ENCODE measurements at regions not wholly inside any gene's neighbourhood (a gene's known extent, or its start where the extent isn't known, plus 50 kb on each side); places are given as distances from the start of the nearest gene placed in this dataset.
"Not testable (repeated sequence)": the region's sequence is repeated elsewhere in the genome, so short reads cannot be mapped to it uniquely, and the experiment has no call there.

- no peak for TF ChIP-seq CTCF (IDR thresholded peaks at IDR 0.05; ENCODE audit: poor library complexity, severe bottlenecking)
- no peak for DNase-seq (ENCODE audit: low spot score)
- Histone ChIP-seq H3K27me3 (ENCODE audit: insufficient read depth, poor library complexity, severe bottlenecking) (no peaks in the 10 kb centered on the region), H3K9me3 (ENCODE audit: severe bottlenecking) (no peaks in the 10 kb centered on the region), H3K4me1 (ENCODE audit: insufficient read depth, poor library complexity, severe bottlenecking) (peaks cover 5% of the 10 kb centered on the region), H3K4me3 (ENCODE audit: severe bottlenecking) (no peak overlapping the region), H3K27ac (ENCODE audit: poor library complexity, severe bottlenecking) (no peak overlapping the region), H3K36me3 (ENCODE audit: low read depth) (no peaks in the 10 kb centered on the region)
- ATAC-seq (ENCODE audit: low read depth), result no peak
Measured at GRCh38 chr10:33875924-33876583, 541.6 kb upstream of the NRP1 start.

- ATAC-seq (ENCODE audit: low read depth), result no peak
- Histone ChIP-seq H3K4me1 (ENCODE audit: insufficient read depth, poor library complexity, severe bottlenecking) (no peaks in the 10 kb centered on the region), H3K4me3 (ENCODE audit: severe bottlenecking) (no peak overlapping the region), H3K9me3 (ENCODE audit: severe bottlenecking) (no peaks in the 10 kb centered on the region), H3K36me3 (ENCODE audit: low read depth) (no peaks in the 10 kb centered on the region), H3K27ac (ENCODE audit: poor library complexity, severe bottlenecking) (no peak overlapping the region), H3K27me3 (ENCODE audit: insufficient read depth, poor library complexity, severe bottlenecking) (no peaks in the 10 kb centered on the region)
- no peak for DNase-seq (ENCODE audit: low spot score)
- TF ChIP-seq CTCF (IDR thresholded peaks at IDR 0.05; ENCODE audit: poor library complexity, severe bottlenecking), result no peak
Measured at GRCh38 chr10:33871061-33871956, 536.8 kb upstream of the NRP1 start.

- H3K27me3 ChIP-seq (ENCODE audit: insufficient read depth, poor library complexity, severe bottlenecking), result no peaks in the 10 kb centered on the region
- no peak overlapping the region for H3K4me3 ChIP-seq (ENCODE audit: severe bottlenecking)
- no peak overlapping the region for H3K27ac ChIP-seq (ENCODE audit: poor library complexity, severe bottlenecking)
- ATAC-seq (ENCODE audit: low read depth) (no peak), DNase-seq (ENCODE audit: low spot score) (no peak)
- no peaks in the 10 kb centered on the region for H3K36me3 ChIP-seq (ENCODE audit: low read depth)
- no peak for TF ChIP-seq CTCF (IDR thresholded peaks at IDR 0.05; ENCODE audit: poor library complexity, severe bottlenecking)
- H3K9me3 ChIP-seq (ENCODE audit: severe bottlenecking), result no peaks in the 10 kb centered on the region
- H3K4me1 ChIP-seq (ENCODE audit: insufficient read depth, poor library complexity, severe bottlenecking), result no peaks in the 10 kb centered on the region
Measured at GRCh38 chr10:33869481-33869880, 535.0 kb upstream of the NRP1 start.

- no peak for DNase-seq (ENCODE audit: low spot score)
- H3K4me1 ChIP-seq (ENCODE audit: insufficient read depth, poor library complexity, severe bottlenecking), result no peaks in the 10 kb centered on the region
- TF ChIP-seq CTCF (IDR thresholded peaks at IDR 0.05; ENCODE audit: poor library complexity, severe bottlenecking), result no peak
- ATAC-seq (ENCODE audit: low read depth), result no peak
- no peaks in the 10 kb centered on the region for H3K36me3 ChIP-seq (ENCODE audit: low read depth)
- H3K27me3 ChIP-seq (ENCODE audit: insufficient read depth, poor library complexity, severe bottlenecking), result no peaks in the 10 kb centered on the region
- no peak overlapping the region for H3K4me3 ChIP-seq (ENCODE audit: severe bottlenecking)
- no peaks in the 10 kb centered on the region for H3K9me3 ChIP-seq (ENCODE audit: severe bottlenecking)
- H3K27ac ChIP-seq (ENCODE audit: poor library complexity, severe bottlenecking), result no peak overlapping the region
Measured at GRCh38 chr10:33869028-33869427, 534.6 kb upstream of the NRP1 start.

- H3K4me3 ChIP-seq (ENCODE audit: severe bottlenecking); H3K27me3 ChIP-seq (ENCODE audit: insufficient read depth, poor library complexity, severe bottlenecking); H3K4me1 ChIP-seq (ENCODE audit: insufficient read depth, poor library complexity, severe bottlenecking); H3K9me3 ChIP-seq (ENCODE audit: severe bottlenecking); H3K36me3 ChIP-seq (ENCODE audit: low read depth); DNase-seq (ENCODE audit: low spot score); H3K27ac ChIP-seq (ENCODE audit: poor library complexity, severe bottlenecking); ATAC-seq (ENCODE audit: low read depth): not testable (repeated sequence)
Measured at GRCh38 chr10:33867199-33867789, 532.8 kb upstream of the NRP1 start.
